COLO668 (cell line): ENCODE measurements at regions not wholly inside any gene's neighbourhood (a gene's known extent, or its start where the extent isn't known, plus 50 kb on each side); places are given as distances from the start of the nearest gene placed in this dataset.
"Not testable (repeated sequence)": the region's sequence is repeated elsewhere in the genome, so short reads cannot be mapped to it uniquely, and the experiment has no call there.

Source experiments
- DNase-seq: peaks from one replicate; lab custom pipeline; 2025; ENCODE audit not compliant: unreplicated experiment; lab: John Stamatoyannopoulos, UW

GRCh38 chr10:63077800-63078199 lies 55.3 kb upstream of the NRBF2 start:
- no peak for DNase-seq

- no peak for DNase-seq
These were observed 60.2 kb upstream of the NRBF2 start for GRCh38 chr10:63072951-63073350.

DNA sequence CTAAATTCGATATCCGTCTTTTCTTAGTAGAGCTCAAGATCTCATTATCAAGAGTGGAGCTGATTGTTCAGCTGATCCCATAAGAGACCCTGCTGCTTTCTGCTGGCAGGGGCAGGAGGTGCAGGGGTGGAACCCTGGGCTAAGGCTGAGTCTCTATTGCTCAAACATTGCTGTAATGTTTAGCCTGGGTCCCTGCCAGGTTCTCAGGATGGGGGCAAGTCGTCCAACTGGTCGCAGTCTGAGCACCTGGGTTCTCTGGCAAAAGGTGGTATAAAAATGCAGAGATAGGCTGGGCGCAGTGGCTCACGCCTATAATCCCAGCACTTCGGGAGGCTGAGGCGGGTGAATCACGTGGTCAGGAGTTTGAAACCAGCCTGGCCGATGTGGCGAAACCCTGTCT lies 62.0 kb upstream of the NRBF2 start:
- DNase-seq, result no peak

DNA sequence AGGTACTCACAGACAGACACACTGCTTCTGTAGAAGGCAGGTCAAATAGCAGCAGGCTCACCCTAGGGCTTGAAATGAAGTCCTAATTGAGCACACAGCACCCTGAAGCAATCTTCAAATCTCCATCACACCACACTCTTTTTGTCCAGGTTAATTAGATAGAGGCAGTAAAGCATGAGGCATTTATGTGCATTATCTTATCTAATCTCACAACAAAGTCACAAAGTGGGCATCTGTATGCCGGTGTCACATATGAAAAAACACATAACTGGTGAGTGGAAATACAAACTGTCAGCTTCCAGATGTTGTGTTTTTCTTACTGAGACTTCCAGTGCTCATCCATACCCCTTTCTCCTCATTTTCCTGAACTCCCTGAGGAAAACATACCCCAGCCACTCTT lies 63.8 kb upstream of the NRBF2 start:
- no peak for DNase-seq

DNA sequence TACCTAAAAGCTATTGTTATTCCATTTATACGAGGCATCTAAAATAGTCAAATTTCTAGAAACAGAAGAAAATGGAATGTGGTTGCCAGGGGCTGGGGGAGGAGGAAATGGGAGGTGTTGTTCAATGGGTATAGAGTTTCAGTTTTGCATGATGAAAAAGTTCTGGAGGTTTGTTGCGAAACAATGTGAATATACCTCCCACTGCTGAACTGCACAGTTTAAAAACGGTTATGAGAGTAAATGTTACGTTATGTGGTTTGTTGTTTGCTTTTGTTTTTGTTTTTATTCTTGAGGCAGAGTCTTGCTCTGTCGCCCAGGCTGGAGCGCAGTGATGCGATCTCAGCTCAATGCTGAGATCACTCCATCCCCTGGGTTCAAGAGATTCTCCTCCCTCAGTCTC lies 64.9 kb upstream of the NRBF2 start:
- no peak for DNase-seq

DNA sequence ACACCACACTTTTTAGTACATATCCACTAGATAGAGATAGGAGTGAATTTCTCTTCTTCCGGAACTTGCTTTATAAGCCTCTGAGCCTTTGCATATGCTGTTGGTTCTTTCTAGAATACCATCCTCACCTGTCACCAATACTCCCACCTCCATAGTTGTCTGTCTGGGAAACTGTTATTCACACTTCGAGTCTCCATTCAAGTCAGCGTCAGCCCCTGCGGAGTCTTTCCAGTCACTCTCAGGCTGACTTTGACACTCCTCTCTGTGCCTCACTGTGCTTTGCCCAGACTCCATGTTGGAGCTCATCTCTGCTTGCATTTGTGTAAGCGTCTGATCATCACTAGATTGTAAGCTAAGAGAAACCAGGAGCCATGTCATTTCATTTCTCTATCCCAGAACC lies 66.5 kb upstream of the NRBF2 start:
- no peak for DNase-seq

- no peak for DNase-seq
These were observed 68.4 kb upstream of the NRBF2 start for GRCh38 chr10:63064706-63065105.

DNA sequence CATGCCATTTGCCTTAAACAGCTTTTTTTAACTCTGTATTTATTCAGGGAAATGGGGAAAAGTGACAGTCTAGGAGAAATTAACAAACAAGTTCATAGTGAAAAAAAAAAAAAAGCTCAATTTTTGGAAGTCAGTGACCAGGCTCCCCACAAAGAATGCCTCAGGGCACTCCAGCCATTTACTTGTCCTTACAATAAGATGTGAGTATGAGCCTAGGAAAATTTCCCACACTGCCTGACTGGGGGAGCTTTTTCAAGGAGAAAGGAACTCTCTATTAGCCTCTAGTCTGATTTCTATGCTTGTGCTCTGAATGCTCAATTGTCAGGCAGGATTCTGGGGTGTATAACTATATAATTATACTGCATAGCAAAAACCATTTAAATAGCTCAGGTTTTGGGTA lies 74.9 kb upstream of the NRBF2 start:
- no peak for DNase-seq

DNA sequence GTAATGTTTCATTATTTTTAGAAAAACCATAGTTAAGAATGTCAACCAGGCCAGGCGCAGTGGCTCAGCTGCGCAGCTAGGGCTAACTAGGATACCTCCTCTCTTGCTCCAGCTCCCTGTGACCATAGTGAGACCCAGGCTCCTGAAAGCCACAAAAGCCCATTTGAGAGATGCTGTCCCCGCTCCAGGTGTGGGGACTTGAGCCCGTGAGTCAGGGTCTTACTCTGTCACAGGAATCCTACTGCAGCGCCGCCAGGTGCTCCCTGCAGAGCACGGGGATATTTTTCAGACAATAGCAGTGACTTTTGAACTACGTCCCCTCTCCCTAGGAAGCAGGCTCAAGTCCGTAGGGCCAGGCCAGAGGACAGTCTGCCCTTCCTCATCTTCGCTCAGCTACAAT lies 75.6 kb upstream of the NRBF2 start:
- DNase-seq, result no peak

GRCh38 chr10:63055705-63056104 lies 77.4 kb upstream of the NRBF2 start:
- no peak for DNase-seq

- DNase-seq, result no peak
These were observed 78.1 kb upstream of the NRBF2 start for GRCh38 chr10:63054889-63055611.

GRCh38 chr10:63052083-63052482 lies 81.0 kb upstream of the NRBF2 start:
- DNase-seq, result no peak

- DNase-seq, result no peak
These were observed 90.9 kb upstream of the NRBF2 start for GRCh38 chr10:63042256-63042655.

GRCh38 chr10:63033616-63034185 lies 99.4 kb upstream of the NRBF2 start:
- not testable (repeated sequence) for DNase-seq

DNA sequence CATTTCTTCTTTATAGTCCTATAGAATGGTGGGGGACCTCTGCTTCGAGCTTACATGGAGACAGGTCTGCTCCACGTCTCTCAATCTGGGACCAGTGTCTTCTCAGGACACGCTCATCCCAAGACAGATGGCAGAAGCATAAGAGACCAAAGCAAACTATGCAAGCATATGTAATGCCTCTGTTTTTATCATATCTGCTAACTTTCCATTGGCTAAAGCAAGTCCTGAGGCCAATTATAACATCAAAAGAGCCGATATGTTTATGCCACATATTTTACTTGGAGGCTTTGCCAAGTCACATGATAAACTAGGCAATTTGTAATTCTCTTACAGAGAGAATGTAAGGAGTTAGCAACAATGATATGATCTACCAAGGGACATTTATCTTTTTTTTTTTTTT lies 102.6 kb upstream of the NRBF2 start:
- DNase-seq, result no peak

DNA sequence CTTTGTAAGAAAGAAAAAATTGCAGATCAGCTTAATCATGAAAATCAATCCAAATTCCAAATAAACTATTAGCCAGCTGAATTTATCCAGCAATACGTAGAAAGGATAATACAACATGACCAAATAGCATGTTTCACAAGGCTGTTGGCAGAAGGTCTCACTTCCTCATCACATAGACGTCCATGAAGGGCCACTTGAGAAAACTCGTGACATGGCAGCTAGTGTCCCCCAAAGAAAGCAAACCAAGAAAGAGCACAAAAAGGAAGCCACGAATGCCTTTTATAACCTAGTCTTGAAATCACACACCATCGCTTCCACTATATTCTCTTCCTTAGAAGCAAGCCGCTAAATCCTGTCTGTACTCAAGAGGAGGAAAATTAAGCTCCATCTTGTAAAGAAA lies 105.6 kb upstream of the NRBF2 start:
- no peak for DNase-seq

DNA sequence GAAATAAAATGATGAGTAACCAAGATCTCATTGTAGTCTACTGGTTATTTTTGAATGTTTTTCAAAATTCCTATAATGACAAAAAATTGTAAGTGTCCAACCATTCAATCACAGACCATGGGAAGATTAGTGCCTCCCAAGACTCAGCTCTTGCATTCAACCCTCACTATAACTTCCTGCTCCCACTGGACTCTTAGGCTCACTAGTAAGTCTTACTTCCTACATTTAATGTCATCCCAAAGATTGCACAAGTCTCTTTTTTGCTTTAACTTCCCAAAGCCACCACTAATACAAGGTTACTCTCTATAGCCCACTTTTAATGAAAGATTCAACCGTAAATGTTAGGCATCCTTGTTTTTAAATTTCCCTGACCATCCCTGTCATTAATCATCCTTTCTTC lies 111.9 kb upstream of the NRBF2 start:
- DNase-seq, result no peak

DNA sequence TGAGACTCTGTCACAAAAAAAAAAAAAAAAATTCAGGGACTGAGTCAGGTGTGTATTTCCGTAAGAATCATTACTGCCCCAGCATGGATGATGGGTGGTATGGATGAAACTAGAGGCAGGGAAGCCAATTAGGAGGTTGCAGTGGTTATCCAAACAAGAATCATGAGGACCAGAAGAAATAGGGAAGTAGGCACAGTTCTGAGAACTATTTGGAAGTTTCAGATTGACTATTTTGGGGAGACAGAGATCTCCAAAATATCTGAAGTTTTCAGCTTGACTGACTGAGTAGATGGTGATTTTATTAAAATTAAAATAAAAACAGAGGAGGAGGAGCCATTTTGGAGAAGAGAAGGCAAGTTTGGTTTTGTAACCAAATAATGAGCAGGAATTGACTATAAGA lies 119.4 kb upstream of the NRBF2 start:
- no peak for DNase-seq

DNA sequence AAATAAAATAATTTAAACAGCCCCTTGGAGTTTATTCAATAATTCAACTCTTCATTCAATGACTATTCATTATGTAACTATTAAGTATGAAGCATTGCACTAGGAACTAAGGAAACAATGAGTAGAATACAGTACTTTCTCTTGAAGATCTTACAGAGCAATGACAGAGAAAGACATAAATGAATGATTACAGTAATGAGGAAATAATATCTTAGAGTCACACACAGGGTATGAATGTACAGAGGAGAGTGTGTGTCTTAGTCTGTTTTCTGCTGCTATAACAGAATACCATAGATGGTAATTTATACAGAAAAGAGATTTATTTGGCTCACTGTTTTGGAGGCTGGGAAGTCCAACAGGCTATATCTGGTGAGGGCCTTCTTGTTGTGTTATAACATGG lies 120.5 kb upstream of the NRBF2 start:
- DNase-seq, result no peak

- DNase-seq, result no peak
These were observed 122.9 kb upstream of the NRBF2 start for GRCh38 chr10:63010203-63010602.

GRCh38 chr10:63008491-63008890 lies 124.6 kb upstream of the NRBF2 start:
- no peak for DNase-seq

DNA sequence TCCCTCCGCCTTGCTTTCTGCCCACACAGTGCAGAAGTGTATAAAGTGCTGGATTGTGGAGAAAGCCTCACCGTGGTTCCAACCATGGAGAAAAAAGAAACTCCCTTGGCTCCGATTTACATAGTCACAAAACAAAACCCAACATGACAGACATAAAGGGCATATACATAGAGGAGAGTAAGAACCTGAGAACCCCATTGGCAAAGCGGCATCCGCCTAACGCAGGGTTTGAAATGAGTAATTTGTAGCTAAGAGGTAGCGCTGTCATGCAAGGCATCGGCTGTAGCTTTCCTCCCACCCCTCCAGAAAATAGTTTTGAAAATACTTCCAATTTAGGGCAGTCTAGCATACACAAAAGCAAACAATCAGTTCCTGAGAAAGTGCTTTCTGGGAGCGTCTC lies 126.0 kb upstream of the NRBF2 start:
- DNase-seq, result no peak

DNA sequence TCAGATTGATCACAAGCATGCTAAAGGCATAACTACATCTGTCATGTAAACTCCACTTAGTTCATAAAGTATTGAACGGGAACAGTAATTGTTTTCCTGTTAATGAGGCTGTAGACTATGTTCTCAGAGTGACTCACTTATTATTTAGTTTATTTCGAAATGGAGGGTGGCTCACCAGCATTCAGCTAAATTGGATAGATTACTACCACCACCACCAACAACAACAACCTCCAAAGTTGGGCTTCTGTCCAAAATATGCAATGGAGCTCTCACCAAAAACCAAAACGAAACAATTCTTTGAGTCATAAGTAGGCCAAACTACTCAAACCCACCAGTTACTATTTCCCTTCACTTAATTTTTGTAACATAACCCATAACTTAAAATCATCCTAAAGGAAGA lies 127.9 kb upstream of the NRBF2 start:
- DNase-seq, result no peak
